Thoracic aorta (tissue), 2 donors: ENCODE measurements at regions not wholly inside any gene's neighbourhood (a gene's known extent, or its start where the extent isn't known, plus 50 kb on each side); places are given as distances from the start of the nearest gene placed in this dataset.

ENCODE experiments used
- ATAC-seq: fragments of 150-250 bp; one replicate; pipeline ENCODE4 v1.8.0; 2017; ENCODE audit warnings: low read depth; ENCODE audit not compliant: insufficient number of reproducible peaks, low FRiP score
- DNase-seq: peaks from one replicate; pipeline ENCODE4 v3.0.0-alpha.2; 2020; ENCODE audit warnings: low spot score
- H3K27ac ChIP-seq, 2 donors: fragments of 200-600 bp; sonication (generic); 1 replicate in 1 of 2; 2 replicates in 1 of 2; pipeline ENCODE4 v1.5.1; 2016; ENCODE audit warnings: mild to moderate bottlenecking in 2 of 2, moderate library complexity in 2 of 2
- H3K27me3 ChIP-seq: fragments of 200-600 bp; sonication (generic); replicated peaks from 2 replicates; pipeline ENCODE4 v1.6.0; 2016; ENCODE audit warnings: mild to moderate bottlenecking; ENCODE audit not compliant: insufficient read depth
- H3K36me3 ChIP-seq: fragments of 200-600 bp; sonication (generic); one replicate; pipeline ENCODE4 v1.5.1; 2016
- H3K4me1 ChIP-seq, 2 donors: fragments of 200-600 bp; sonication (generic); 1 replicate in 1 of 2; 2 replicates in 1 of 2; pipeline versions ENCODE4 v1.5.1 to v1.6.0; 2016; ENCODE audit warnings: low read depth in 2 of 2, mild to moderate bottlenecking in 1 of 2; ENCODE audit not compliant: control insufficient read depth in 1 of 2
- H3K4me3 ChIP-seq: fragments of 200-600 bp; sonication (generic); 2 replicates; pipeline ENCODE4 v1.5.1; 2016; ENCODE audit warnings: mild to moderate bottlenecking
- H3K9me3 ChIP-seq: fragments of 200-600 bp; sonication (generic); 2 replicates; pipeline ENCODE4 v1.5.1; 2016
- CTCF ChIP-seq: fragments of 200-600 bp; sonication (generic); IDR thresholded peaks from one replicate; pipeline ENCODE4 v1.5.1; 2019; ENCODE audit warnings: antibody characterized with exemption

GRCh38 chr5:60404171-60404570 is 295.8 kb downstream of the DEPDC1B start:
- Histone ChIP-seq H3K4me3 (no peak overlapping the region), H3K27ac (no peak overlapping the region), H3K4me1 (peaks cover 9 to 27% of the 10 kb centered on the region in 2 donors), H3K27me3 (no peaks in the 10 kb centered on the region), H3K9me3 (no peaks in the 10 kb centered on the region), H3K36me3 (no peaks in the 10 kb centered on the region)
- DNase-seq = no peak
- ATAC-seq = no peak
- TF ChIP-seq CTCF = no peak

- no peak for DNase-seq
- no peak for TF ChIP-seq CTCF
- peak overlapping the region in 1 of 2 donors; percentile 2 for H3K27ac ChIP-seq
Observed at GRCh38 chr5:60403343-60404006, 296.5 kb downstream of the DEPDC1B start.

GRCh38 chr5:60402161-60402785 is 297.7 kb downstream of the DEPDC1B start:
- peaks cover 9 to 27% of the 10 kb centered on the region in 2 donors for H3K4me1 ChIP-seq
- ATAC-seq (no peak), DNase-seq (no peak)
- H3K9me3 ChIP-seq = no peaks in the 10 kb centered on the region
- H3K36me3 ChIP-seq = no peaks in the 10 kb centered on the region
- TF ChIP-seq CTCF = no peak
- H3K27ac ChIP-seq = no peak overlapping the region
- H3K27me3 ChIP-seq = no peaks in the 10 kb centered on the region
- H3K4me3 ChIP-seq = no peak overlapping the region

More at GRCh38 chr5:60403343-60404006, 296.5 kb downstream of the DEPDC1B start:
- no peak for ATAC-seq
- Histone ChIP-seq H3K36me3 (no peaks in the 10 kb centered on the region), H3K27me3 (no peaks in the 10 kb centered on the region), H3K4me1 (peaks cover 9 to 27% of the 10 kb centered on the region in 2 donors), H3K9me3 (no peaks in the 10 kb centered on the region), H3K4me3 (no peak overlapping the region)

- no peaks in the 10 kb centered on the region for H3K36me3 ChIP-seq
- no peak for TF ChIP-seq CTCF
- no peak for ATAC-seq
Observed at GRCh38 chr5:60401526-60401925, 298.4 kb downstream of the DEPDC1B start.

GRCh38 chr5:60399507-60399906 is 300.5 kb downstream of the DEPDC1B start:
- TF ChIP-seq CTCF = no peak
- Histone ChIP-seq H3K9me3 (no peaks in the 10 kb centered on the region), H3K4me1 (peaks cover 9 to 25% of the 10 kb centered on the region in 2 donors), H3K27ac (no peak overlapping the region), H3K4me3 (no peak overlapping the region), H3K36me3 (no peaks in the 10 kb centered on the region), H3K27me3 (no peaks in the 10 kb centered on the region)
- DNase-seq (no peak), ATAC-seq (no peak)

More at GRCh38 chr5:60401526-60401925, 298.4 kb downstream of the DEPDC1B start:
- H3K4me3 ChIP-seq = no peak overlapping the region
- no peak for DNase-seq
- peaks cover 9 to 27% of the 10 kb centered on the region in 2 donors for H3K4me1 ChIP-seq
- H3K27me3 ChIP-seq = no peaks in the 10 kb centered on the region
- H3K27ac ChIP-seq = no peak overlapping the region
- H3K9me3 ChIP-seq = no peaks in the 10 kb centered on the region
